Thymus (tissue), 11 donors: ENCODE measurements at regions not wholly inside any gene's neighbourhood (a gene's known extent, or its start where the extent isn't known, plus 50 kb on each side); places are given as distances from the start of the nearest gene placed in this dataset.
"Not testable (repeated sequence)": the region's sequence is repeated elsewhere in the genome, so short reads cannot be mapped to it uniquely, and the experiment has no call there.

Experiments used
- DNase-seq, 9 donors: peaks; one replicate each; pipeline ENCODE4 v3.0.0-alpha.2; 2013; ENCODE audit warnings: low spot score in 9 of 9, low read depth in 6 of 9, missing footprints in 1 of 9
- H3K27ac ChIP-seq, 2 donors: one replicate each; pipeline ENCODE4 v1.5.1; 2013; ENCODE audit warnings: control low read depth in 1 of 2, low read depth in 1 of 2, low read length in 1 of 2, mild to moderate bottlenecking in 1 of 2, moderate library complexity in 1 of 2
- H3K27me3 ChIP-seq, 2 donors: one replicate each; pipeline ENCODE4 v1.5.1; 2013; ENCODE audit warnings: low read length in 1 of 2; ENCODE audit not compliant: control insufficient read depth in 2 of 2, insufficient read depth in 1 of 2
- H3K36me3 ChIP-seq, 2 donors: one replicate each; pipeline ENCODE4 v1.5.1; 2013; ENCODE audit warnings: low read length in 1 of 2, mild to moderate bottlenecking in 1 of 2, moderate library complexity in 1 of 2; ENCODE audit not compliant: control insufficient read depth in 2 of 2, insufficient read depth in 2 of 2
- H3K4me1 ChIP-seq, 2 donors: one replicate each; pipeline ENCODE4 v1.5.1; 2013; ENCODE audit warnings: low read length in 2 of 2; ENCODE audit not compliant: control insufficient read depth in 2 of 2, insufficient read depth in 2 of 2
- H3K4me3 ChIP-seq, 2 donors: one replicate each; pipeline ENCODE4 v1.5.1; 2013; ENCODE audit warnings: low read length in 2 of 2, control low read depth in 1 of 2, mild to moderate bottlenecking in 1 of 2
- H3K9me3 ChIP-seq, 2 donors: one replicate each; pipeline ENCODE4 v1.5.1; 2013; ENCODE audit warnings: low read length in 1 of 2, mild to moderate bottlenecking in 1 of 2; ENCODE audit not compliant: control insufficient read depth in 2 of 2, insufficient read depth in 1 of 2
- WGBS: extraction: QIAGEN DNeasy Blood & Tissue Kit; methylation state at CpG from one replicate; pipeline ENCODE4 v1.1.7; 2013; 5-methylcytosine and 5-hydroxymethylcytosine counted together
- donor health status: healthy.

DNA sequence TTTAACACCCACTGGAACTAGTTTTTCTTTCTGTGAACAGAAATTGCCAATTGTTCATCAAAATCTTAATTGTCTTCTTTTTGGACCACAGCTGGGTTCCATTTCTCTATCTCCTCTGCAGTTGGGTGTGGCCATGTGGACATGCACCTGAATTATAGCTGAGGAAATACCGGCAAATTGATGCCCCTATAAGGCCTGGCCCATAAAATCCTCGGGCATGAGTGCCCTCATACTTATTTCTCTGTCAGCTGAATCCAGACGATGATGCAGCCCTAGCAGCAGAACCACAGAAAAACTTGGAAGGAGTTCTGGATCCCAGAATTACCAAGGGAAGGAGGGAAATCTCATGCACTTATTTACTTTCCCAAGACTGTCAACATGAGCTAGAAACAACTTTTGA, 249.0 kb downstream of the CYRIA start:
- no peak overlapping the region for H3K4me3 ChIP-seq
- H3K27me3 ChIP-seq = no peaks in the 10 kb centered on the region
- H3K4me1 ChIP-seq = no peaks in the 10 kb centered on the region
- H3K36me3 ChIP-seq = no peaks in the 10 kb centered on the region
- 92% methylated on average over 3 of the region's 3 CpGs for WGBS
- no peak for DNase-seq
- H3K9me3 ChIP-seq = no peaks in the 10 kb centered on the region
- no peak overlapping the region for H3K27ac ChIP-seq

DNA sequence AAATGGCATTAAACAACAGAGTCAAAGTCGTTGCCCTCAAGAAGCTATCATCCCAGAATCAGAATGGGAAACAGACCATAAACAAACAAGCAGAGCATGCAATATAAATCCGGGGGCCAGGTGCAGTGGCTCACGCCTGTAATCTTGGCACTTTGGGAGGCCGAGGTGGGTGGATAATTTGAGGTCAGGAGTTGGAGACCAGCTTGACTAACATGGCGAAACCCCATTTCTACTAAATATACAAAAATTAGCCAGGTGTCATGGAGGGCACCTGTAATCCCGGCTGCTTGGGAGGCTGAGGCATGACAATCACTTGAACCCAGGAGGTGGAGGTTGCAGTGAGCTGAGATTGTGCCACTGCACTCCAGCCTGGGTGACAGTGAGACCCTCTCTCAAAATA, 249.8 kb downstream of the CYRIA start:
- 97% methylated on average over 6 of the region's 6 CpGs for WGBS
- H3K4me1 ChIP-seq, H3K9me3 ChIP-seq, DNase-seq, H3K4me3 ChIP-seq, H3K36me3 ChIP-seq, H3K27me3 ChIP-seq, H3K27ac ChIP-seq: not testable (repeated sequence)

DNA sequence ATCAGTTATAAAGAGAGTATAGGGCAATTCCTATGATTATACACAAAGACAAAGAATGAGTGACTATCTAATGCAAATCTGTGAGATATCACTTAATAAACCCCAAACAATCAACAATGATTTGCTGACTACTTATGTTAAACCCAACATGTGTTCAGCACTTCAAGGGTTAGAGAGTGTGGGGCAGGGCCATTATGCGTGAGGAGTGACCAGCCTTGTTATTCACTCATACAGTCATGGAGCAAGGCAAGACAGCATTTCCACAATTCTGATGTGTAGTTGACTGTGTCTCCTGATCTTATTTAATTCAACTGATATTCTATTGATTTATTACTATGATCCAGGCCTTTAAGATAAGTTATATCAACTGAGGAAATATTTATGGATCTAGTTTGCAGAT, 251.7 kb downstream of the CYRIA start:
- Histone ChIP-seq H3K4me3 (no peak overlapping the region), H3K27ac (no peak overlapping the region), H3K27me3 (no peaks in the 10 kb centered on the region), H3K36me3 (no peaks in the 10 kb centered on the region), H3K9me3 (no peaks in the 10 kb centered on the region), H3K4me1 (no peaks in the 10 kb centered on the region)
- no peak for DNase-seq
- 94% methylated on average over 1 of the region's 1 CpG for WGBS

DNA sequence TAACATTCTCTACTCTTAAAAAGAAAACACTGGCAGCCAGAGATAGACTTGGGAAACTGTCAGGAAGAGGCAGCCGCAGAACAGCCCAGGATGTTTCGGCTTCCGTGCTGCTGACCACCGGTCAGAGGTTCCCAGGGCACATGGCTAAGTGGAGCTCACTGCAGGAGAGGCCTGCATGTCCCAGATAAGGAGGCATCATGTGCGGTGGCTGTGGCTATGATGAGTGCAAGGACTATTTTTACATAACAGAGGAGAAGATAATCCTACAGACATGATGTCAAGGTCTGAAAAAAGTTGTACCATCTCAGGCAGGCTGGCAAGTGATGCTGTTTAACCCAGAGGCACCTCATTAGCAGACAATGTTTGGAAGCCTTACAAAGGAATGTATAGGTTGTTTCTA, 252.3 kb downstream of the CYRIA start:
- no peak overlapping the region for H3K27ac ChIP-seq
- no peaks in the 10 kb centered on the region for H3K27me3 ChIP-seq
- H3K4me1 ChIP-seq = no peaks in the 10 kb centered on the region
- no peak overlapping the region for H3K4me3 ChIP-seq
- 39% methylated on average over 5 of the region's 5 CpGs for WGBS
- no peaks in the 10 kb centered on the region for H3K36me3 ChIP-seq
- no peaks in the 10 kb centered on the region for H3K9me3 ChIP-seq
- DNase-seq = no peak

DNA sequence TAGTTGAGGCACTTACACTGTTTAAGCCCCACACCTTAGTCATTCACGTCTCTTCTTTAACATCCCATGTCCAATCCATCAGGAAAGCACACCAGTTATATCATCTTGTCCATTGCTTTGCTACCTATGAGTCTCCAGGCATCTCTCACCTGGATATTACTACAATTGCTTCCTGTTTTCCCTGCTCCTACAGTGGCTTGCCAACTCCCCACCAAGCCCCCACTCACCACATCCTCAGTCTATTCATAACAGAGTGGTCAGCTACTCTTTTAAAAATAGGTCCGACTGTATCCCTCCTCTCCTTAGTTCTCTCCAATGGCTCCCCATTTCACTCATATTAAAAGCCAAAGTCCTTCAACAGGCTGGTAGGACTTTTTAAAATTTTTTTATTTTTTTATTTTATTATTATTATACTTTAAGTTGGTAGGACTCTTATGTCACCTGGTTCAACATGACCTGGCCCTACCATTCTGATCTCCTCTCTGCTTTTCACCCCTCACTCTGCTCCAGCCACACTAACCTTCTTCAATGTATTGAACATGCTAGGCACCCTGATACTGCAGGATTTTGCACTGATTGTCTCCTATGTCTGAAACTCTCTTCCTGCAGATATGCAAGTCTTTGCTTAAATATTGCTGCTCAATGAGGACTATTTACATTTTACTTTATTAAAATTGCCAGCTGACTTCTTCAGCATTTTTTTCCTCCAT, 253.2 kb downstream of the CYRIA start:
- H3K27ac ChIP-seq = no peak overlapping the region
- 95% methylated on average over 2 of the region's 2 CpGs for WGBS
- no peaks in the 10 kb centered on the region for H3K36me3 ChIP-seq
- no peaks in the 10 kb centered on the region for H3K4me1 ChIP-seq
- no peaks in the 10 kb centered on the region for H3K9me3 ChIP-seq
- H3K4me3 ChIP-seq = no peak overlapping the region
- H3K27me3 ChIP-seq = no peaks in the 10 kb centered on the region
- no peak for DNase-seq

DNA sequence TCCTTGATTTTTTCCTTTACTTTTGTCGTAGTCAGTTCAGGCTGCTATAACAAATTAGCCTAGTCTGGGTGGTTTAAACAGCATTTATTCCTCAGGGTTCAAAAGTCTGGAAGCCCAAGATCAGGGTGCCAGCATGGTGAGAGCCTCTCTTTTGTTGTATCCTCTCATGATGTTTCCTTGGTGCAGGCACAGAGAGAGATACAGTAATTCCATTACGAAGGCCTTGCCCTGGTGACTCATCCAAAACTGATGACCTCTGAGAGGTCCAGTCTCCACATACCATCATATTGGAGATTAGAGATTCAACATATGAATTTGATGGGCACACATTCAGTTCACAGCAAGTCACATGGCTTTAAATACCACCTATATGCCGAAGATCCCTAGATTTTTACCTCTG, 253.8 kb downstream of the CYRIA start:
- Histone ChIP-seq H3K9me3 (no peaks in the 10 kb centered on the region), H3K27ac (no peak overlapping the region), H3K4me1 (no peaks in the 10 kb centered on the region), H3K4me3 (no peak overlapping the region), H3K36me3 (no peaks in the 10 kb centered on the region), H3K27me3 (no peaks in the 10 kb centered on the region)
- WGBS = 94% methylated on average over 3 of the region's 3 CpGs
- DNase-seq = no peak

DNA sequence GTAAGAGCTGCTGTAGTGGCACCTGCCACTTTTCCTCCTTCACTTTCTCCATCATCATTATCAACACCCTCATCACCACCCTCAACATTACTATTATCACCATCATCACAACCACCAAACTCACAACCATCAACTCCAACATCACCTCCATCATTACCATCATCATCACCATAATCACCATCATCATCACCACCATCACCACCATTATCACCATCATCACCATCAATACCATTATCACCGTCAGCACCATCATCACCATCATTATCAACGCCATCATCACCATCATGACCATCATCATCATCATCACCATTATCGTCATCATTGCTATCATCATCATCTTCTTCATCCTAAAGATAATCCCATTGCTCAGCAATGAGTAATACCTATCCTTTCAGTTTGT, 255.8 kb downstream of the CYRIA start:
- H3K27me3 ChIP-seq = no peaks in the 10 kb centered on the region
- no peak overlapping the region for H3K4me3 ChIP-seq
- no peak overlapping the region for H3K27ac ChIP-seq
- H3K36me3 ChIP-seq = no peaks in the 10 kb centered on the region
- 96% methylated on average over 3 of the region's 3 CpGs for WGBS
- no peak for DNase-seq
- H3K9me3 ChIP-seq = no peaks in the 10 kb centered on the region
- no peaks in the 10 kb centered on the region for H3K4me1 ChIP-seq

DNA sequence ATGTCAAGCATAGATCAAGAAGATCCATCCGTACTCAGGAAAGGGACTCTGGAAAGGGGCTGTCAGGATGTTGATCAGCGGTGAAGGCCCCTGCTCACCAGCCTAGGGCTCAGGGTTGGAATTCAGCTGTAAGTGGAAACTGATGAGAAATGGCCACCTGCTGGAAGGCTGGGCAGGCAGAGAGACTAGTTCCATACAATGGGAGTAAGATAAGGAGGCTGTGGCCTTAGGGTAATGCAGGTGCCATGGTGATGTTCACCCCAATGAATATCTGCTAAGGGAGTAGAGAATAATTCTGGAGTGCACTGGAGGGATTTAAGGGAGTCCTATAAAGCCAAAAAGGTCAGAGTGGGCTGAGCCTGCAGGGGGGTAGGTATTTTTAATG, 256.6 kb downstream of the CYRIA start:
- no peak for DNase-seq
- no peaks in the 10 kb centered on the region for H3K9me3 ChIP-seq
- 97% methylated on average over 2 of the region's 2 CpGs for WGBS
- H3K27me3 ChIP-seq = no peaks in the 10 kb centered on the region
- no peak overlapping the region for H3K27ac ChIP-seq
- no peak overlapping the region for H3K4me3 ChIP-seq
- H3K36me3 ChIP-seq = no peaks in the 10 kb centered on the region
- no peaks in the 10 kb centered on the region for H3K4me1 ChIP-seq

DNA sequence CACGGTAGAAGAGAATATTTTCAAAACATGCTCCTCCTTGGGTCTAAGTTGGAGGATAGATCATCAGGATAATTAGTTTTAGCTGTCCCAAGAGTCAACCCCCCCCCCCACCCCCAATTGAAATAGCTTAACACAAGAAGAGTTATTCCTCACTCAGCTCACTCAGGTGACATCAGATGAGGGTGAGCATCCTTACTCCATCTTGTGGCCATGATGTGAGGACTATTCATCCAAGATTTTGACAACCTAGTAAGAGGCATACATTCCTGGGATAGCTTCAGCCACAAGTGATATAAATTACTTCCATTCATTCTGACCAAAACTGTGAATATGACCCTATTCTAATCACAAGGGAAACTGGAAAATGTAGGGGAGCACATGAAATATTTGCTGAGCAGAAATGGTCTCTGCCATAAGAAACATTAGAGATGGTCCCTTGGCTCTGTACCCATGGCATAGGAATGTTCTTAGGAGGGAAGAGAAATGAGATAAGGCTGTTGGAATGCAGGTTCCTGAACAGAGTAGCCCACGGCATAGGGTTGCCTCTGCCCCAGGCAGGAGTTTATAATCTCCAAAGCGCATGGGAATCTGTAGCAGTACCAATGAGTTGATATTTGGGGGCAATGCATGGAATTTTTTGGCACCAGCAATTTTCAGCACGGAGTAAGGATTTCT, 257.2 kb downstream of the CYRIA start:
- Histone ChIP-seq H3K27ac (no peak overlapping the region), H3K9me3 (no peaks in the 10 kb centered on the region), H3K4me1 (no peaks in the 10 kb centered on the region), H3K36me3 (no peaks in the 10 kb centered on the region), H3K4me3 (no peak overlapping the region), H3K27me3 (no peaks in the 10 kb centered on the region)
- DNase-seq = no peak
- 95% methylated on average over 4 of the region's 4 CpGs for WGBS
